SK-N-MC (cell line): ENCODE measurements at regions not wholly inside any gene's neighbourhood (a gene's known extent, or its start where the extent isn't known, plus 50 kb on each side); places are given as distances from the start of the nearest gene placed in this dataset.
A peak's percentile ranks its signal among the peaks of the same experiment; 100 is the strongest.

Experiments used
- DNase-seq: peaks from one replicate; pipeline ENCODE4 v3.0.0-alpha.2; 2011; ENCODE audit warnings: low read depth, low spot score
- H3K27ac ChIP-seq: fragments of 200-600 bp; sonication (generic); 2 replicates; pipeline ENCODE4 v1.5.1; 2016; ENCODE audit warnings: mixed run types
- H3K36me3 ChIP-seq: fragments of 200-600 bp; sonication (generic); 2 replicates; pipeline ENCODE4 v1.6.1; 2017; ENCODE audit warnings: antibody characterized with exemption, low read length, mixed read lengths; ENCODE audit not compliant: insufficient read depth
- H3K4me3 ChIP-seq: fragments of 200-600 bp; sonication (generic); 2 replicates; pipeline ENCODE4 v1.5.1; 2016
- H3K9ac ChIP-seq: fragments of 200-600 bp; sonication (generic); 2 replicates; pipeline ENCODE4 v1.8.0; 2017; ENCODE audit warnings: mixed run types, mixed read lengths; ENCODE audit not compliant: insufficient read length
- H3K9me3 ChIP-seq: fragments of 200-600 bp; sonication (generic); 2 replicates; pipeline ENCODE4 v1.6.1; 2017; ENCODE audit warnings: low read depth, mild to moderate bottlenecking, antibody characterized with exemption, low read length, moderate library complexity, mixed read lengths
- EZH2 ChIP-seq: fragments of 200-600 bp; sonication (generic); IDR thresholded peaks from one replicate; pipeline ENCODE4 v1.6.1; 2017; ENCODE audit warnings: antibody characterized with exemption
- FOXP2 ChIP-seq: optimal IDR thresholded peaks from 2 replicates; pipeline ENCODE3; 2011; ENCODE audit warnings: mild to moderate bottlenecking, moderate library complexity; ENCODE audit not compliant: insufficient read depth; ENCODE audit errors: extremely low read length, control extremely low read depth
- POLR2AphosphoS5 ChIP-seq: IDR thresholded peaks from 2 replicates; pipeline ENCODE4 v1.6.1; 2012; ENCODE audit warnings: mild to moderate bottlenecking, low read depth, low read length, borderline replicate concordance

- H3K27ac ChIP-seq = no peak overlapping the region
- no peak for TF ChIP-seq POLR2AphosphoS5
- no peak for TF ChIP-seq FOXP2
- TF ChIP-seq EZH2 = no peak
- H3K9ac ChIP-seq = no peak overlapping the region
- DNase-seq = no peak
- no peaks in the 10 kb centered on the region for H3K9me3 ChIP-seq
- H3K36me3 ChIP-seq = no peaks in the 10 kb centered on the region; the same call in 1 of the 2 replicates
- no peak overlapping the region for H3K4me3 ChIP-seq
These were observed 100.2 kb upstream of the TIAM2 start for GRCh38 chr6:154894902-154895301.

- H3K4me3 ChIP-seq = no peak overlapping the region
- TF ChIP-seq POLR2AphosphoS5 (no peak), EZH2 (no peak), FOXP2 (no peak)
- no peak overlapping the region for H3K9ac ChIP-seq
- H3K9me3 ChIP-seq = no peaks in the 10 kb centered on the region
- DNase-seq = no peak
- no peak overlapping the region for H3K27ac ChIP-seq
- no peaks in the 10 kb centered on the region; the same call in 1 of the 2 replicates for H3K36me3 ChIP-seq
These were observed 99.3 kb upstream of the TIAM2 start for GRCh38 chr6:154895841-154896240.

DNA sequence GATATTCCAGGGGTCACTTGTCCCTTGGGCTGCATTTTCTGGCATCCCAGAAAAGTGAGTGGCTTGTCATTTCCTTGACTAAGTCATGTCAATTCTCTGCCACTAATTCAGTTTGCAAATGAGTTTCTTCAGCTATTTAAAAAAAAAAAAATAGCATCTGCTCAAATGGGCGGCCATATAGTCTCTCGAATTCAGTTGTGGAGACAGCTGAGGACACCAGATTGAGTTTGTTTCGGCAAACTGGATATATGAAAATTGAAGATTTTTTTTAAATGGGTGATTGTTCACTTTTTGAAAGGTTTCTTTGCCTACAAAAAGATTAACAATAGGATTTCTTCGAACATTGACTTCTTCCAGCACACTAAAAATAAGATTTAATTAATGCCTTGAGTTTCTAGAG is 96.3 kb upstream of the TIAM2 start:
- Histone ChIP-seq H3K9ac (no peak overlapping the region), H3K9me3 (no peaks in the 10 kb centered on the region), H3K36me3 (no peaks in the 10 kb centered on the region; the same call in 1 of the 2 replicates), H3K27ac (no peak overlapping the region), H3K4me3 (no peak overlapping the region)
- DNase-seq = no peak
- TF ChIP-seq FOXP2 (no peak), EZH2 (no peak), POLR2AphosphoS5 (no peak)

- DNase-seq = no peak
- no peak overlapping the region for H3K27ac ChIP-seq
- H3K9ac ChIP-seq = no peak overlapping the region
- TF ChIP-seq FOXP2 (no peak), EZH2 (no peak), POLR2AphosphoS5 (no peak)
- H3K36me3 ChIP-seq = no peaks in the 10 kb centered on the region; the same call in 1 of the 2 replicates
- no peaks in the 10 kb centered on the region for H3K9me3 ChIP-seq
- no peak overlapping the region for H3K4me3 ChIP-seq
These were observed 95.2 kb upstream of the TIAM2 start for GRCh38 chr6:154899824-154900463.

- no peak overlapping the region for H3K27ac ChIP-seq
- TF ChIP-seq POLR2AphosphoS5 (no peak), EZH2 (no peak), FOXP2 (no peak)
- DNase-seq = no peak
- no peaks in the 10 kb centered on the region for H3K9me3 ChIP-seq
- H3K36me3 ChIP-seq = no peaks in the 10 kb centered on the region; the same call in 1 of the 2 replicates
- H3K9ac ChIP-seq = no peak overlapping the region
- H3K4me3 ChIP-seq = no peak overlapping the region
These were observed 93.1 kb upstream of the TIAM2 start for GRCh38 chr6:154901876-154902552.

- TF ChIP-seq POLR2AphosphoS5 (no peak), EZH2 (no peak), FOXP2 (no peak)
- H3K36me3 ChIP-seq = no peaks in the 10 kb centered on the region
- no peak overlapping the region for H3K27ac ChIP-seq
- no peaks in the 10 kb centered on the region for H3K9me3 ChIP-seq
- DNase-seq = no peak
- no peak overlapping the region for H3K4me3 ChIP-seq
- H3K9ac ChIP-seq = no peak overlapping the region
These were observed 87.8 kb upstream of the TIAM2 start for GRCh38 chr6:154907291-154907690.

GRCh38 chr6:154908723-154909122 is 86.4 kb upstream of the TIAM2 start:
- Histone ChIP-seq H3K9me3 (no peaks in the 10 kb centered on the region), H3K27ac (0 out of 2 replicates have a peak overlapping the region, but pooled peaks have one; percentile 62), H3K9ac (no peak overlapping the region), H3K36me3 (no peaks in the 10 kb centered on the region), H3K4me3 (no peak overlapping the region)
- TF ChIP-seq POLR2AphosphoS5 (no peak), FOXP2 (no peak), EZH2 (no peak)
- DNase-seq = no peak

DNA sequence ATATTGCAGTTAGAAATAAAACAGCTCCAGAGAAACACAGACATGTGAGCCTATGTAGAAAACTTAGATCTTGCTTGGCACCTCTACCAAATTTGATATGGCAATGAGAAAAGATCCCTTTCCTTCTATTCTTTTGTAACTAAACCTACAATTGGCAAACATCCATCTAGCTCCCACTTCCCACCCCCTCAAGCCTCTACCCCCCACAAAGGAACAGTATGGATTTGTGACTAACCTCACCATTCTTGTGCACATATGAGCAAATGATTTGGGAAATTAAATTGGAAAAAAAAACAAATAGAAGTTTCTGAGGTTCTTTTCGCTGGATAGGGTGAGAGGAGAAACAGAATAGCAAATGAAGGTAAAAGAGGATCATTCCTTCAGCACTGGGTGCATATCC is 85.8 kb upstream of the TIAM2 start:
- no peak for TF ChIP-seq FOXP2
- no peak for TF ChIP-seq POLR2AphosphoS5
- no peak for TF ChIP-seq EZH2
- peak overlapping the region; percentile 32 for H3K9ac ChIP-seq
- H3K36me3 ChIP-seq = no peaks in the 10 kb centered on the region
- peak overlapping the region; percentile 36 for H3K4me3 ChIP-seq
- DNase-seq = no peak
- no peaks in the 10 kb centered on the region for H3K9me3 ChIP-seq
- peak overlapping the region; percentile 62 for H3K27ac ChIP-seq
